HepG2 (cell line): ENCODE measurements at regions not wholly inside any gene's neighbourhood (a gene's known extent, or its start where the extent isn't known, plus 50 kb on each side); places are given as distances from the start of the nearest gene placed in this dataset.

Source experiments
- AKAP8 ChIP-seq: sonication (generic); formaldehyde crosslinking; IDR thresholded peaks from 2 replicates; pipeline ENCODE4 v1.5.1; 2020; ENCODE audit warnings: mild to moderate bottlenecking, missing genetic modification reagents
- ATF4 ChIP-seq, 2 experiments: fragments of 450-650 bp in 1 of 2; sonication (generic) in 1 of 2; formaldehyde crosslinking; IDR thresholded peaks; 2 replicates each; pipeline versions ENCODE4 v1.5.0 to v1.8.0; 2020 to 2022; ENCODE audit warnings: mild to moderate bottlenecking in 1 of 2, missing genetic modification reagents in 1 of 2
- KAT8 ChIP-seq: IDR thresholded peaks from 2 replicates; pipeline ENCODE4 v1.6.1; 2016; ENCODE audit warnings: missing genetic modification reagents, missing compliant biosample characterization
- KDM6A ChIP-seq: IDR thresholded peaks from 2 replicates; pipeline ENCODE4 v1.6.1; 2016; ENCODE audit warnings: low read depth
- MED13 ChIP-seq: sonication (generic); formaldehyde crosslinking; IDR thresholded peaks from 2 replicates; pipeline ENCODE4 v1.5.0; 2020; ENCODE audit warnings: missing genetic modification reagents
- MIER3 ChIP-seq: IDR thresholded peaks from 2 replicates; pipeline ENCODE4 v1.6.1; 2016; ENCODE audit warnings: missing compliant biosample characterization, borderline replicate concordance
- MIXL1 ChIP-seq: IDR thresholded peaks from 2 replicates; pipeline ENCODE4 v1.6.1; 2016
- NKX3-1 ChIP-seq: sonication (generic); formaldehyde crosslinking; IDR thresholded peaks from 2 replicates; pipeline ENCODE4 v1.5.0; 2020; ENCODE audit warnings: missing genetic modification reagents
- NR3C1 ChIP-seq: sonication (generic); formaldehyde crosslinking; IDR thresholded peaks from 2 replicates; pipeline ENCODE4 v1.4.0; 2020; ENCODE audit warnings: missing genetic modification reagents
- PHF21A ChIP-seq: sonication (generic); formaldehyde crosslinking; IDR thresholded peaks from 2 replicates; pipeline ENCODE4 v1.5.0; 2020; ENCODE audit warnings: mild to moderate bottlenecking, missing genetic modification reagents
- SKI ChIP-seq: fragments of 450-650 bp; IDR thresholded peaks from one replicate; pipeline ENCODE4 v1.6.1; 2018; ENCODE audit warnings: mild to moderate bottlenecking; ENCODE audit not compliant: partially characterized antibody
- SKIL ChIP-seq: sonication (generic); formaldehyde crosslinking; IDR thresholded peaks from 2 replicates; pipeline ENCODE4 v1.8.0; 2022; ENCODE audit warnings: missing genetic modification reagents, mild to moderate bottlenecking, moderate library complexity, borderline replicate concordance
- SP140L ChIP-seq: sonication (generic); formaldehyde crosslinking; IDR thresholded peaks from 2 replicates; pipeline ENCODE4 v1.4.0; 2020; ENCODE audit warnings: missing genetic modification reagents, borderline replicate concordance
- ZFP36L1 ChIP-seq: sonication (generic); formaldehyde crosslinking; IDR thresholded peaks from 2 replicates; pipeline ENCODE4 v1.8.0; 2022; ENCODE audit warnings: mild to moderate bottlenecking, missing genetic modification reagents, moderate library complexity
- ZNF10 ChIP-seq: sonication (generic); formaldehyde crosslinking; IDR thresholded peaks from 2 replicates; pipeline ENCODE4 v1.4.0; 2020; ENCODE audit warnings: mild to moderate bottlenecking, low read depth, missing genetic modification reagents, borderline replicate concordance
- ZNF709 ChIP-seq: sonication (generic); formaldehyde crosslinking; IDR thresholded peaks from 2 replicates; pipeline ENCODE4 v1.5.0; 2020; ENCODE audit warnings: mild to moderate bottlenecking, missing genetic modification reagents
- ZSCAN25 ChIP-seq: sonication (generic); formaldehyde crosslinking; IDR thresholded peaks from 2 replicates; pipeline ENCODE4 v1.8.0; 2022; ENCODE audit warnings: mild to moderate bottlenecking, missing genetic modification reagents
- TF ChIP-seq, protein P1 (sequence below): sonication (generic); formaldehyde crosslinking; IDR thresholded peaks from 2 replicates; pipeline ENCODE4 v1.4.0; 2020; ENCODE audit warnings: missing genetic modification reagents, borderline replicate concordance
- TF ChIP-seq, protein P2 (sequence below): sonication (generic); formaldehyde crosslinking; IDR thresholded peaks from 2 replicates; pipeline ENCODE4 v1.8.1; 2022; ENCODE audit warnings: low read depth, mild to moderate bottlenecking, missing genetic modification reagents
- TF ChIP-seq, protein P3 (sequence below): sonication (generic); formaldehyde crosslinking; IDR thresholded peaks from 2 replicates; pipeline ENCODE4 v1.4.0; 2020; ENCODE audit warnings: missing genetic modification reagents

DNA sequence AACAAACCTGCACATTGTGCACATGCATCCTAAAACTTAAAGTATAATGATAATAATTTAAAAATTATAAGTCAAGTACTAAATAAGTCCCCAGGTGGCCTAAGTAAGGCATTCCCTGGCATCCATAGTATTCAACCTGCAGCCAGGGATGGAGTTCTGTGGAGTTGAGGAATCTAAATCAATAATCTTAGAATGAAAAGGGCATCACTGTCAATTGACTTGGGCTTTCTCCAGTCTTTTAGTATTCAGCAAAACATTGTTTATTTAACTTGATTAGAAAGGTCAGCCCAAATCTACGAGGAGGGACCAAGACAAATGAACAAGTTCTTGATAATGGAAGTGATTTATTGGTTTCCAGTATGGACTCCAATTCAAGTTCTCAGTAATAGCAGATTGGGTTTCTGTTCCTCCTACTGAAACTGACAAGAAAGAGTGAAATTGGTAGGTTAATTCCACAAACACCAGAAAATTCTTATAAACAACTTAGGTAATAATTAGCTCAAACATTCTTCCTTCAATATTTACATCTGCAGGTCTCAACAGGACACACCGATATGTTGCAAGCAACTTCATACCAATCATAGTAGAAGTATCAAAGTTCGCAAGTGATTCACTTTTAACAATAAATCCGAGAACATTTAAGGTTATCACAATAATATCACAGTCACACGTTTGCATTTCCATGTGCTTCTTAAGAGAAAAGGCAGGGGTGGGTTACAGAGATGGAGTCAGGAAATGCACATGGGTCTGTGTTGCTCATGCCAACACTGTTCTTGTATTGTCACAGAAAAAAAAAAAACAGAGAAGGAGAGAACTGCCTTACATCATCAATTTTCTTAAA lies 51.7 kb upstream of the EHBP1 start (continued):
- TF ChIP-seq, protein P1, sequence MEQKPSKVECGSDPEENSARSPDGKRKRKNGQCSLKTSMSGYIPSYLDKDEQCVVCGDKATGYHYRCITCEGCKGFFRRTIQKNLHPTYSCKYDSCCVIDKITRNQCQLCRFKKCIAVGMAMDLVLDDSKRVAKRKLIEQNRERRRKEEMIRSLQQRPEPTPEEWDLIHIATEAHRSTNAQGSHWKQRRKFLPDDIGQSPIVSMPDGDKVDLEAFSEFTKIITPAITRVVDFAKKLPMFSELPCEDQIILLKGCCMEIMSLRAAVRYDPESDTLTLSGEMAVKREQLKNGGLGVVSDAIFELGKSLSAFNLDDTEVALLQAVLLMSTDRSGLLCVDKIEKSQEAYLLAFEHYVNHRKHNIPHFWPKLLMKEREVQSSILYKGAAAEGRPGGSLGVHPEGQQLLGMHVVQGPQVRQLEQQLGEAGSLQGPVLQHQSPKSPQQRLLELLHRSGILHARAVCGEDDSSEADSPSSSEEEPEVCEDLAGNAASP (CRISPR knock-in tag): peak; percentile 98
- TF ChIP-seq ATF4 (CRISPR knock-in tag; IDR thresholded peaks at IDR 0.05): peak in 1 of 2 experiments; percentile 81; a peak in 1 of 4 replicates
- TF ChIP-seq, protein P2, sequence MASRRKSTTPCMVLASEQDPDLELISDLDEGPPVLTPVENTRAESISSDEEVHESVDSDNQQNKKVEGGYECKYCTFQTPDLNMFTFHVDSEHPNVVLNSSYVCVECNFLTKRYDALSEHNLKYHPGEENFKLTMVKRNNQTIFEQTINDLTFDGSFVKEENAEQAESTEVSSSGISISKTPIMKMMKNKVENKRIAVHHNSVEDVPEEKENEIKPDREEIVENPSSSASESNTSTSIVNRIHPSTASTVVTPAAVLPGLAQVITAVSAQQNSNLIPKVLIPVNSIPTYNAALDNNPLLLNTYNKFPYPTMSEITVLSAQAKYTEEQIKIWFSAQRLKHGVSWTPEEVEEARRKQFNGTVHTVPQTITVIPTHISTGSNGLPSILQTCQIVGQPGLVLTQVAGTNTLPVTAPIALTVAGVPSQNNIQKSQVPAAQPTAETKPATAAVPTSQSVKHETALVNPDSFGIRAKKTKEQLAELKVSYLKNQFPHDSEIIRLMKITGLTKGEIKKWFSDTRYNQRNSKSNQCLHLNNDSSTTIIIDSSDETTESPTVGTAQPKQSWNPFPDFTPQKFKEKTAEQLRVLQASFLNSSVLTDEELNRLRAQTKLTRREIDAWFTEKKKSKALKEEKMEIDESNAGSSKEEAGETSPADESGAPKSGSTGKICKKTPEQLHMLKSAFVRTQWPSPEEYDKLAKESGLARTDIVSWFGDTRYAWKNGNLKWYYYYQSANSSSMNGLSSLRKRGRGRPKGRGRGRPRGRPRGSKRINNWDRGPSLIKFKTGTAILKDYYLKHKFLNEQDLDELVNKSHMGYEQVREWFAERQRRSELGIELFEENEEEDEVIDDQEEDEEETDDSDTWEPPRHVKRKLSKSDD (CRISPR knock-in tag): no peak
- peak; percentile 90 for TF ChIP-seq KDM6A (CRISPR knock-in tag)
- peak; percentile 91; the same call in 1 of the 2 replicates for TF ChIP-seq SP140L (CRISPR knock-in tag)
- peak; percentile 45 for TF ChIP-seq SKI
- 0 out of 2 replicates have a peak, but pooled peaks have one; percentile 57 for TF ChIP-seq SKIL
- peak; percentile 58; the same call in 1 of the 2 replicates for TF ChIP-seq ZFP36L1 (CRISPR knock-in tag)
- peak; percentile 80 for TF ChIP-seq KAT8
- TF ChIP-seq AKAP8 (CRISPR knock-in tag): peak; percentile 54; the same call in 1 of the 2 replicates
- peak; percentile 92 for TF ChIP-seq MED13 (CRISPR knock-in tag)
- peak; percentile 97 for TF ChIP-seq MIXL1 (CRISPR knock-in tag)
- TF ChIP-seq ZNF10 (CRISPR knock-in tag): no peak
- TF ChIP-seq ZSCAN25 (CRISPR knock-in tag): 0 out of 2 replicates have a peak, but pooled peaks have one; percentile 16
- 0 out of 2 replicates have a peak, but pooled peaks have one; percentile 30 for TF ChIP-seq MIER3 (CRISPR knock-in tag)
- no peak for TF ChIP-seq NR3C1 (CRISPR knock-in tag)
- TF ChIP-seq, protein P3, sequence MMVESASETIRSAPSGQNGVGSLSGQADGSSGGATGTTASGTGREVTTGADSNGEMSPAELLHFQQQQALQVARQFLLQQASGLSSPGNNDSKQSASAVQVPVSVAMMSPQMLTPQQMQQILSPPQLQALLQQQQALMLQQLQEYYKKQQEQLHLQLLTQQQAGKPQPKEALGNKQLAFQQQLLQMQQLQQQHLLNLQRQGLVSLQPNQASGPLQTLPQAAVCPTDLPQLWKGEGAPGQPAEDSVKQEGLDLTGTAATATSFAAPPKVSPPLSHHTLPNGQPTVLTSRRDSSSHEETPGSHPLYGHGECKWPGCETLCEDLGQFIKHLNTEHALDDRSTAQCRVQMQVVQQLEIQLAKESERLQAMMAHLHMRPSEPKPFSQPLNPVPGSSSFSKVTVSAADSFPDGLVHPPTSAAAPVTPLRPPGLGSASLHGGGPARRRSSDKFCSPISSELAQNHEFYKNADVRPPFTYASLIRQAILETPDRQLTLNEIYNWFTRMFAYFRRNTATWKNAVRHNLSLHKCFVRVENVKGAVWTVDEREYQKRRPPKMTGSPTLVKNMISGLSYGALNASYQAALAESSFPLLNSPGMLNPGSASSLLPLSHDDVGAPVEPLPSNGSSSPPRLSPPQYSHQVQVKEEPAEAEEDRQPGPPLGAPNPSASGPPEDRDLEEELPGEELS (CRISPR knock-in tag): peak; percentile 95
- 0 out of 2 replicates have a peak, but pooled peaks have one; percentile 35 for TF ChIP-seq ZNF709 (CRISPR knock-in tag)
- peak; percentile 30; the same call in 1 of the 2 replicates for TF ChIP-seq NKX3-1 (CRISPR knock-in tag)
- TF ChIP-seq PHF21A (CRISPR knock-in tag): peak; percentile 67; the same call in 1 of the 2 replicates
